Esophagus muscularis mucosa (tissue), 4 donors: ENCODE measurements at regions not wholly inside any gene's neighbourhood (a gene's known extent, or its start where the extent isn't known, plus 50 kb on each side); places are given as distances from the start of the nearest gene placed in this dataset.

Experiments
- CTCF ChIP-seq, 3 experiments: fragments of 200-600 bp in 2 of 3; fragments of 450-650 bp in 1 of 3; sonication (generic) in 2 of 3; IDR thresholded peaks; one replicate each; pipeline ENCODE4 v1.5.1; 2017 to 2019; ENCODE audit warnings: antibody characterized with exemption in 3 of 3, mild to moderate bottlenecking in 2 of 3, moderate library complexity in 1 of 3
- EP300 ChIP-seq: sonication (generic); formaldehyde crosslinking; IDR thresholded peaks from one replicate; pipeline ENCODE4 v1.6.1; 2017; ENCODE audit warnings: antibody characterized with exemption
- POLR2A ChIP-seq: fragments of 450-650 bp; IDR thresholded peaks from one replicate; pipeline ENCODE4 v1.6.1; 2017; ENCODE audit warnings: antibody characterized with exemption, moderate library complexity, mild to moderate bottlenecking, low read depth
- POLR2AphosphoS5 ChIP-seq, 2 donors: sonication (generic); formaldehyde crosslinking; IDR thresholded peaks; one replicate each; pipeline ENCODE4 v1.6.1; 2017; ENCODE audit warnings: antibody characterized with exemption in 2 of 2

DNA sequence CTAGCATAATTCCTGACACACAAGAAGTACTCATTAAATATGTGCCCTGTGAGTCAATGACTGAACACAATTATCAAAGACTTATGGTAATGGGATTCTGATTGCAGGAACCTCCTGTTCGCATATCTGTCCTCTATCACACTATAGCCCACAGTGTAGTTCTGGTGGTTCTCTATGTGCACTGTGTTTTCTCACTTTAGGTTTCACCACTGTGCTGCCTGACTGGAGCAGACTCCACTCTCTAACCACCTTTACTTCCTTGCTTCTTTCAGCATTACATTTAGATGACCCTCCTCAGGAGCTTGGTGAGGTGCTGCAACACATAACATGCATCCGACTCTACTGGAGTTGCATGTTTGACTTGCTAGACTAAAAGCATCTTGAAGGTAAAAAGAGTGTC lies 777.1 kb downstream of the SQOR start:
- TF ChIP-seq POLR2AphosphoS5 (IDR thresholded peaks at IDR 0.05) (no peak), CTCF (IDR thresholded peaks at IDR 0.05) (no peak), POLR2A (no peak), EP300 (no peak)
